ENCODE measurements at regions not wholly inside any gene's neighbourhood (a gene's known extent, or its start where the extent isn't known, plus 50 kb on each side); places are given as distances from the start of the nearest gene placed in this dataset.
"Not testable (repeated sequence)": the region's sequence is repeated elsewhere in the genome, so short reads cannot be mapped to it uniquely, and the experiment has no call there.

DNA sequence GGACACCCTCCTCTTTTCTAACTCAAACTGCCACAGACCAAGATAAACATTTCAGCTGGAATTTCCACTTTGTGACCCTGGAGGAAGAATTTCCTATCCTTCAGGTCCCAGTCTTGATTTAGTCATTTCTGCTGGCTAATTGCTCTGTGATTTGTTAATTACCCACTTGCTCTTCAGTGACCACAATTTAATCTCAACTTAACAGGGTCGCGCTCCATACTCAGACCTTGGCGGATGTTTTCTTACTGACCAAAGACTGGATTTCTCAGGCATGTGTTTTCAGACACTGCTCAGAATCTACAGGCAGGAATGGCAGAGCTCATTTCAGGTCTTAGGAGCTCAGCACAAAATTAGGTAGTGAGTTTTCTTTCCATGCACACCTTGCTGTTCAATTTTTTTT, 188.9 kb downstream of the ASMT start:
- Mint-ChIP-seq H3K36me3 (ENCODE audit: insufficient read depth) (no peaks in the 10 kb centered on the region), H3K4me3 (no peak overlapping the region), H3K27me3 (ENCODE audit: low read depth) (peaks cover 11% of the 10 kb centered on the region), H3K4me1 (ENCODE audit: low read depth) (no peaks in the 10 kb centered on the region), H3K9me3 (no peaks in the 10 kb centered on the region)
- DNase-seq (no peak), ATAC-seq (no peak)

DNA sequence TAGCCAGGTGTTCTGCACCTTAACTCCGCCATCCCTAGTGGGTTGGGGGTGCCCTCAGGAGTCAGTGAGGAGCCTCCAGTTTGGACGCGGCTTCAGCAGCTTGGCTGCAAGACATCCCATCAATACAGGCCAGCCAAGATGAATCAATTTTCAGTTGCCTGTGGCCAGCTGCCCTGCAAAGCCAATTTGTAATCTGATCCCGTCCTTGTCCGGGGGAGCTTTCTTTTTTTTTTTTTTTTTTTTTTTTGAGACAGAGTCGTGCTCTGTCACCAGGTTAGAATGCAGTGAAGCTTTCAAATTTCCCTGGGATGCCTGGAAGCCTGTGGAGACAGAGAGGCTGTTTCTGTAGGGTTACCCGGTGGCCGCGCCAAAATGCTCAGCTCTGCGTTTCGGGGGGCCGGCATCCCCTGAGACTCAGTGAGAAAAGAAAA, 192.5 kb downstream of the ASMT start:
- H3K4me3 Mint-ChIP-seq = no peak overlapping the region
- no peaks in the 10 kb centered on the region for H3K4me1 Mint-ChIP-seq (ENCODE audit: low read depth)
- H3K9me3 Mint-ChIP-seq = peaks cover 4% of the 10 kb centered on the region
- ATAC-seq (no peak), DNase-seq (no peak)
- peaks cover 19% of the 10 kb centered on the region for H3K27me3 Mint-ChIP-seq (ENCODE audit: low read depth)
- no peaks in the 10 kb centered on the region for H3K36me3 Mint-ChIP-seq (ENCODE audit: insufficient read depth)

DNA sequence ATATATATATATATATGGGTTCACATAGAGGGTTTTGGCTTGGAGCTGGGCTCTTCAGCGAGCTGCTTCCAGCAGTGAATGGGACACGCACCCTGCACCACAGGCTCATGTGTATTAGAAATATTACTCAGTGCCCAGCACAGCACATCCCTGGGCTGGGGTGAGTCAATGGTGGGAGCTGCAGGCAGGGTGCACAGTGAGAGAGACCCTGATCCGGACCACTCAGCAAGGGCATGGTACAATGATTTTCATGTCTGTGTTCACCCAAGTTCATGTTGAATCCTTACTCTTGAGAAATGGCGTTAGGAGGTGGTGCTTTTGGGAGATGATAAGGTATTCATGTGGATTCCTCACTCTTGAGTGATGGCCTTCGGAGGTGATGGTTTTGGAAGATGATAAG, 194.7 kb downstream of the ASMT start:
- no peak for DNase-seq
- H3K36me3 Mint-ChIP-seq (ENCODE audit: insufficient read depth) = no peaks in the 10 kb centered on the region
- H3K4me3 Mint-ChIP-seq = no peak overlapping the region
- H3K9me3 Mint-ChIP-seq = peaks cover 4% of the 10 kb centered on the region
- H3K27me3 Mint-ChIP-seq (ENCODE audit: low read depth) = peaks cover 19% of the 10 kb centered on the region
- no peak for ATAC-seq
- H3K4me1 Mint-ChIP-seq (ENCODE audit: low read depth) = no peaks in the 10 kb centered on the region

DNA sequence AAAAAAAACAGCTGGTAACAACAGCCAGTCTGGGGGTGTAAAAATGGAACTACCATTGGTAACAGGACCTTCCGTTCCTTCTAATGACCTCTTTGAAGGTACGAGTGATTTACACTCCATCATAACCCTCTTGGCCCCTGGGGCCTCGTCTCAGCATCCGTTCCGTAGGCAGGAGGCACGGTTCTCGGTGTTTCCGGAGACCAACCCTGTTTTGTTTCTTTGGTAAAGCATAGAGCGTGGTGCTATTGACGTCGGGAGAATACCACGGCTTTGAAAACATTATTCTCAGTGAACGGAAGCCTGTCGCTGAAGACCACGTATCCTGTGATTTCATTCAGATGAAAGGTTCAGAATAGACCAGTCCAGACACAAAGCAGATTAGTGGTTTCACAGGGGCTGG, 198.9 kb downstream of the ASMT start:
- no peak for DNase-seq

DNA sequence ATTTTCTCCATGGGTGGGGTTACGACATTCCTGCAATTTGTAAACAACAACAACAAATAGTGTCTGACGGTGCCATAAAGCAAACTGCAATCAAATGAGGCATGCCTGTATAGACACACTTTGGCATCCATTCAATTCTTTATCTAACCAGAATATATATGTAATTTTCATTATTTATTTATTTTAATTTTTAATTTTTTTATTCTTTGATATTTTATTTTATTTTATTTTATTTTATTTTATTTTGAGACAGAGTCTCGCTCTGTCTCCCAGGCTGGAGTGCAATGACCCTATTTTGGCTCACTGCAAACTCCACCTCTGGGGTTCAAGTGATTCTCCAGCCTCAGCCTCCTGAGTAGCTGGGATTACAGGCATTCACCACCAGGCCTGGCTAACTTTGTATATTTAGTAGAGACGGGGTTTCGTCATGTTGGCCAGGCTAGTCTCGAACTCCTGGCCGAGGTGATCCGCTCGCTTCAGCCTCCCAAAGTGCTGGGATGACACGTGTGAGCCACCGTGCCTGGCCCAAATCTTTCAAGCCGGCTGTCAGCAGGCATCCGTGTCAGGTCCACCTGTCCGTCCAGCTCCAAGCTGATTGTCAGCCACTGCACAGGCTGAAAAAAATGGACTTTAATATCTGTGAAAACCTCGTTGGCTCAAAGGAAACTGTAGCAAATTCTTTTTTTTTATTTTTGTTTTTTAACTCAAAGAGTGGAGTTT, 200.8 kb downstream of the ASMT start:
- Mint-ChIP-seq H3K27me3 (ENCODE audit: low read depth) (peaks cover 5% of the 10 kb centered on the region), H3K9me3 (no peaks in the 10 kb centered on the region), H3K36me3 (ENCODE audit: insufficient read depth) (no peaks in the 10 kb centered on the region), H3K4me1 (ENCODE audit: low read depth) (no peaks in the 10 kb centered on the region), H3K4me3 (no peak overlapping the region)
- ATAC-seq (no peak), DNase-seq (no peak)

More for the DNA sequence above, 198.9 kb downstream of the ASMT start:
- peaks cover 8% of the 10 kb centered on the region for H3K27me3 Mint-ChIP-seq (ENCODE audit: low read depth)
- H3K36me3 Mint-ChIP-seq (ENCODE audit: insufficient read depth) = no peaks in the 10 kb centered on the region
- H3K4me1 Mint-ChIP-seq (ENCODE audit: low read depth) = no peaks in the 10 kb centered on the region
- peaks cover 4% of the 10 kb centered on the region for H3K9me3 Mint-ChIP-seq
- H3K4me3 Mint-ChIP-seq = no peak overlapping the region
- no peak for ATAC-seq

DNA sequence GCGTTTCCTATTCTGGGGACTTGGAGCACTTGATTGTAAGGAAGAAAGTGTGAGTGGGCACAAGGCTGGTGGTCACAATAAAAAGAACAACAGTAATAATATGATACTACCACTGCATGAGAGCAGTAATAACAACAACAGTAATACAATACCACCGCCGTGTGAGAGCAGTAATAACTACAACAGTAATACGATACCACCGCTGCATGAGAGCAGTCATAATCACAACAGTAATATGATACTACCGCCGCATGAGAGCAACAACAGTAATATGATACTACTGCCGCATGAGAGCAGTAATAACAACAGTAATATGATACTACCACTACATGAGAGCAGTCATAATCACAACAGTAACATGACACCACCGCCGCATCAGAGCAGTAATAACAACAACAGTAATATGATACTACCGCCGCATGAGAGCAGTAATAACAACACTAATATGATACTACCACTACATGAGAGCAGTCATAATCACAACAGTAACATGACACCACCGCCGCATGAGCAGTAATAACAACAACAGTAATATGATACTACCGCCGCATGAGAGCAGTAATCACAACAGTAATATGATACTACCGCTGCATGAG, 201.6 kb downstream of the ASMT start:
- not testable (repeated sequence) for ATAC-seq, H3K4me3 Mint-ChIP-seq

DNA sequence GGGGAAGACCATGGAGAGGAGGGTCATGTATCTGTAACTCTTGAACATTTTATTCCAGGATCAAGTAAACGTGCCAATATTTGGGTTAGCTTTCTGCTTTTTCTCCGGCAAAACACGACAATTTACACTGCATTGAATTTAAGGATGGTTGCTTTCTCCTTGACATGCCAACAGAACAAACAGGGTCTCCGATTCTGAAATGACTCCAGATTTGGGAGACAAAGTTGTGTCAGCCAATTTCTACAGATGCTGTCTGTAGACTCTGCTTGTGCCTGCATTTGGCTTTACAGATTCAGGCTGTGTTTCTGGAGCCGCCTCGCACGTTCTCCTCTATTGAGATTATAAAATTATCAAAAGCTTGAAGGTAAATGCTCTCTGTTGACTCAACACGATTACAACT, 207.0 kb downstream of the ASMT start:
- peaks cover 8% of the 10 kb centered on the region for H3K9me3 Mint-ChIP-seq
- DNase-seq = no peak
- no peaks in the 10 kb centered on the region for H3K4me1 Mint-ChIP-seq (ENCODE audit: low read depth)
- no peak for ATAC-seq
- no peaks in the 10 kb centered on the region for H3K27me3 Mint-ChIP-seq (ENCODE audit: low read depth)
- no peak overlapping the region for H3K4me3 Mint-ChIP-seq
- H3K36me3 Mint-ChIP-seq (ENCODE audit: insufficient read depth) = no peaks in the 10 kb centered on the region

More for the DNA sequence above, 201.6 kb downstream of the ASMT start:
- H3K9me3 Mint-ChIP-seq; H3K36me3 Mint-ChIP-seq (ENCODE audit: insufficient read depth); H3K27me3 Mint-ChIP-seq (ENCODE audit: low read depth); H3K4me1 Mint-ChIP-seq (ENCODE audit: low read depth); DNase-seq: not testable (repeated sequence)

DNA sequence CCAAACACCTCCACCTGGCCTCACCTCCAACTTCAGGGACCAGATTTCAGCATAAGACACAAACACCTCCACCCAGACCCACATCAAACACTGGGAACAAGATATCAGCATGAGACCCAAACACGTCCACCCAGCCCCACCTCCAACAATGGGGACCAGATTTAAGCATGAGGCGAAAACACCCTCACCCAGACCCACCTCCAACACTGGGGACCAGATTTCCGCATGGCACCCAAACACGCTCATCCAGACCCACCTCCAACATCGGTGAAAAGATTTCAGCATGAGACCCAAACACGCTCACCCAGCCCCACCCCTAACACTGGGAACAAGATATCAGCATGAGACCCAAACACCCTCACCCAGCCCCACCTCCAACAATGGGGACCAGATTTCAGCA, 210.0 kb downstream of the ASMT start:
- Mint-ChIP-seq H3K4me3 (no peak overlapping the region), H3K4me1 (ENCODE audit: low read depth) (no peaks in the 10 kb centered on the region), H3K36me3 (ENCODE audit: insufficient read depth) (no peaks in the 10 kb centered on the region), H3K9me3 (peaks cover 8% of the 10 kb centered on the region), H3K27me3 (ENCODE audit: low read depth) (no peaks in the 10 kb centered on the region)
- no peak for DNase-seq
- no peak for ATAC-seq

DNA sequence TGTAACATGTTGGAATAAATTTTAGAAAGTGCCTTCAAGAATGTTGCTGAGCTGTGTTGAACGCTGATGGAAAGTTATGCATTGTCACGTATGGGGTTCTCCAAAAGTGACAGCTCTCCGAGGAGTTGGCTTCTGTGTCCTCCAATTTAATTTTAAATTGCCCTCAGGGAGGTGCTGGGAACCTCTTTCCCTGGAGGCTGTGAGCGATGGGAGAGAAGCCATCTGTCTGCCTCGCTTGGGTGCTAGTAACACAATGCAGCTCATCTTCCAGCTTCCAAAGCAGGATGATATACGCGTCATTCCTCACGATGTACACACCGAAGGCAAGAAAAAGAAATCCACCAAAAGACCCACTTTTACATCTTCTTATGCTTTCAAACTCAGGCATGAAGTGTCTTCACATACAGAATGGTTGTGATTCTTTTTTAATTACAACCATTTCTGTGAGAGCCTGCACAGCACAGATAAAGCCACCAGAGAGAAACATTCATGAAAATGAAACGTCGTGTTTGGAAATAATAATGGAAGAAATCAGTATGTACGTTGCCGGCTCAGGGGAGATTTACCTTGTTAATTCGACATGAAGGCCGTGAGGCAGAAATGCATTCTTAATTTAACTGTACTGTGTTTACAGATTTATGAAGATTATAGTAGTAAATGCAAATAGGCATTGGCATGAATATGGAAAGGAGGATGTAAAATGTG, 218.9 kb downstream of the ASMT start:
- no peak overlapping the region for H3K4me3 Mint-ChIP-seq
- no peaks in the 10 kb centered on the region for H3K4me1 Mint-ChIP-seq (ENCODE audit: low read depth)
- no peak for DNase-seq
- no peak for ATAC-seq
- H3K27me3 Mint-ChIP-seq (ENCODE audit: low read depth) = no peaks in the 10 kb centered on the region
- H3K36me3 Mint-ChIP-seq (ENCODE audit: insufficient read depth) = no peaks in the 10 kb centered on the region
- peaks cover 4% of the 10 kb centered on the region for H3K9me3 Mint-ChIP-seq

DNA sequence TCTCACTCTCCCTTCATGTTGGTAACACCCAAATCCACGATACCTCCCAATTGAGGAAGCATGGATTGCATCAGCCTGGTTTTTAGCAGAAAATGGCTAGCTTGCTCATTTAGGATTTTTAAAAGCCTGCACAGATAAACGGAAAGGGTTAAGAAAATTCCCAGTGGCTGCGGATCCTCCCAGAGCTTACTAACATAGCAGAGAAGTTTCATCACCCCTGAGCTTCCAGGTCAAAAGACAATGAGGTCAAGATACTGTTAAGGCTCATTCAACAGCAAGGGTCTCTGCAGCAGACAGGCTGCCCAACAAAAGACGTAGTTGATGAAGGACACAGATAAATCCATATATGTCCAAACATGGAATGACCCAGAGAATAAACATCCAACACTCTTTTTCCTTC, 220.2 kb downstream of the ASMT start:
- H3K4me1 Mint-ChIP-seq (ENCODE audit: low read depth) = no peaks in the 10 kb centered on the region

DNA sequence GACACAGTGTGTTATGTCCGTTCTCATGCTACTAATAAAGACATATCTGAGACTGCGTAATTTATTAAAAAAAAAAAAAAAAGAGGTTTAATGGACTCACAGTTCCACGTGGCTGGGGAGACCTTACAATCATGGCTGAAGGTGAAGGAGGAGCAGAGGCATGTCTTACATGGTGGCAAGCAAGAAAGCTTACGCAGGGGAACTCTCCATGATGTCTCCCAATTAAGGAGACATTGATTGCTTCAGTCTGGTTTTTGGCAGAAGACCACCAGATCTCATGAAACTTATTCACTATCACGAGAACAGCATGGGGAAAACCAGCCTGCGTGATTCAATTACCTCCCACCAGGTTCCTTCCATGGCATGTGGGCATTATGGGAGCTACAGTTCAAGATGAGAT, 221.8 kb downstream of the ASMT start:
- DNase-seq (no peak), ATAC-seq (no peak)
- Mint-ChIP-seq H3K4me3 (no peak overlapping the region), H3K4me1 (ENCODE audit: low read depth) (no peaks in the 10 kb centered on the region), H3K9me3 (peaks cover 4% of the 10 kb centered on the region), H3K36me3 (ENCODE audit: insufficient read depth) (no peaks in the 10 kb centered on the region), H3K27me3 (ENCODE audit: low read depth) (no peaks in the 10 kb centered on the region)

More for the DNA sequence above, 220.2 kb downstream of the ASMT start:
- Mint-ChIP-seq H3K4me3 (no peak overlapping the region), H3K27me3 (ENCODE audit: low read depth) (no peaks in the 10 kb centered on the region), H3K9me3 (peaks cover 4% of the 10 kb centered on the region), H3K36me3 (ENCODE audit: insufficient read depth) (no peaks in the 10 kb centered on the region)
- DNase-seq (no peak), ATAC-seq (no peak)

DNA sequence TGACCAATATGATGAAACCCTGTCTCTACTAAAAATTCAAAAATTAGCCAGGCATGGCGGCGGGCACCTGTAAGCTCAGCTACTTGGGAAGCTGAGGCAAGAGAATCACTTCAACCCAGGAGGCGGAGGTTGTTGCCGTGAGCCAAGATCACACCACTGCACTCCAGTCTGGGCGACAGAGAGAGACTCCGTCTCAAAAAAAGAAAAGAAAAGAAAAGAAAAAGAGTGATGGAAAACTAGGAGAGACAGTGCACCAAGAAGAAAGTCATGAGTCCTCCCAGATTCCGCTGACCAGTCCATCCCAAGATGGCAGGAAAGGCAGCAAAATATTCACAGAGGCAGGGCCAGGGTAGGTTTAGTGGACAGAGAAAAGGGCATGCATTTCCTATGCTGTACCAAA, 226.9 kb downstream of the ASMT start:
- ATAC-seq (no peak), DNase-seq (no peak)
- Mint-ChIP-seq H3K4me3 (no peak overlapping the region), H3K27me3 (ENCODE audit: low read depth) (no peaks in the 10 kb centered on the region), H3K4me1 (ENCODE audit: low read depth) (no peaks in the 10 kb centered on the region), H3K36me3 (ENCODE audit: insufficient read depth) (no peaks in the 10 kb centered on the region), H3K9me3 (peaks cover 4% of the 10 kb centered on the region)

DNA sequence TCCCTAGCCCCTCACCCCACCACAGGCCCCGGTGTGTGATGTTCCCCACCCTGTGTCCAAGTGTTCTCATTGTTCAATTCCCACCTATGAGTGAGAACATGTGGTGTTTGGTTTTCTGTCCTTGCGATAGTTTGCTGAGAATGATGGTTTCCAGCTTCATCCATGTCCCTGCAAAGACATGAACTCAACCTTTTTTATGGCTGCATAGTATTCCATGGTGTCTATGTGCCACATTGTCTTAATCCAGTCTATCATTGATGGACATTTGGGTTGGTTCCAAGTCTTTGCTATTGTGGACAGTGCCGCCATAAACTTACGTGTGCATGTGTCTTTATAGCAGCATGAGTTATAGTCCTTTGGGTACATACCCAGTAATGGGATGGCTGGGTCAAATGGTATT, 232.1 kb downstream of the ASMT start:
- not testable (repeated sequence) for H3K9me3 Mint-ChIP-seq; DNase-seq; H3K4me3 Mint-ChIP-seq; H3K27me3 Mint-ChIP-seq (ENCODE audit: low read depth); H3K36me3 Mint-ChIP-seq (ENCODE audit: insufficient read depth); ATAC-seq; H3K4me1 Mint-ChIP-seq (ENCODE audit: low read depth)

DNA sequence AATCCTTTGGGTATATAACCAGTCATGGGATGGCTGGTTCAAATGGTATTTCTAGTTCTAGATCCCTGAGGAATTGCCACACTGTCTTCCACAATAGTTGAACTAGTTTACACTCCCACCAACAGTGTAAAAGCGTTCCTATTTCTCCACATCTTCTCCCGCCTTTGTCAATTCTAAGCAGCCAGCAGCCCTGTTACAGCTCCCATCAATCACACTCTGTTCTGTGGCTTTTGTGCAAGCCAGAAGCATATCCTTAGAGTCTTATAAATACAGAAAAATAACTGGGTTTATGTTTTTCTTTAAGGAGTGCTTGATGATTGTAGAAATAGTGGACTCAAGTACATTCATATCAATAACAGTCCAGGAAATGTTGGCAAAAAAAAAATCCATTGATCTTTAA, 232.9 kb downstream of the ASMT start:
- H3K4me1 Mint-ChIP-seq (ENCODE audit: low read depth); H3K4me3 Mint-ChIP-seq; H3K36me3 Mint-ChIP-seq (ENCODE audit: insufficient read depth); DNase-seq; ATAC-seq; H3K9me3 Mint-ChIP-seq; H3K27me3 Mint-ChIP-seq (ENCODE audit: low read depth): not testable (repeated sequence)

DNA sequence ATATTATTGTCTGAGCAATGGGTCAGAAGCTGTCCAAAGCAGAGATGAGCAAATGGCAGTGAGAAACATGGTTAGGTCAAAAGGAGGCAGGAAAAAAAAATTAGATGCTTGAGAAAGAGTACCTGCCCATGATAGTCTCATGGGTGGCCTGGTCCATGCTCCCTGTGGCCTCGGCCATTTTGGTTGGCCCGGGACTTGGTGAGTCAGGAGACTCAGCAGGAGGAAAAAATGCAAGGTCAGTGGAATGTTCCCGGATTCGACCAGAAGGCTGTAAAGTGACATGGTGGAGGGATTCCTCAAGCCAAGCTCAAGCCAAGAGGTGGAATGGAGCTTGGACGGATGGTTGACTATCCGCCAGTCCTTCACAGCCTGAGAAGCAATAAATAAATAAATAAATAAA, 236.7 kb downstream of the ASMT start:
- Mint-ChIP-seq H3K9me3 (no peaks in the 10 kb centered on the region), H3K36me3 (ENCODE audit: insufficient read depth) (no peaks in the 10 kb centered on the region), H3K27me3 (ENCODE audit: low read depth) (no peaks in the 10 kb centered on the region), H3K4me1 (ENCODE audit: low read depth) (no peaks in the 10 kb centered on the region), H3K4me3 (no peak overlapping the region)
- DNase-seq = no peak
- ATAC-seq = no peak
